ENCODE measurements at regions not wholly inside any gene's neighbourhood (a gene's known extent, or its start where the extent isn't known, plus 50 kb on each side); places are given as distances from the start of the nearest gene placed in this dataset.
A peak's percentile ranks its signal among the peaks of the same experiment; 100 is the strongest.

DNA sequence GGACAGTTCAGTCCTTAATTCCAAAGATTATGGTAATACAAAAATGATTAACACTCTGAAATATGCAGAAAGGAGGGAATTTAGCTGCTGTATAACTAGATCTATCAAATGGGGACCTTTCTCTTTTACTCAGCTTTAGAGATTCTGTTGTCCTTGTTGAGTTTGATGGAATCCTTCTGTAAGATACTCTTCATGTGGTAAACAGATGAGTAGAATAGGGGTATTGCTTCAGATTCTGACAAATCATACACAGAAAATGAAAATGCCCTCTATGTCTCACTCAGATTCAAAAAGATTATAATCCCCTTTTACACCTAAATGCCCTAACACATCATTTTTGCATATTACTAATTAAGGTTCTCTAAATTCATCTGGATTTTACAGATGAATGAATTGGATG is 50.7 kb downstream of the ARHGAP35 start:
- Histone ChIP-seq H3K4me3 (no peak overlapping the region), H3K9me3 (no peaks in the 10 kb centered on the region), H3K4me1 (ENCODE audit: low read depth) (peaks cover 14% of the 10 kb centered on the region), H3K36me3 (ENCODE audit: low read depth) (no peaks in the 10 kb centered on the region)
- ATAC-seq (no peak), DNase-seq (no peak)
- intact Hi-C loops (cut with DNase I, micrococcal nuclease): no loop called here
- TF ChIP-seq CTCF (IDR thresholded peaks at IDR 0.05): no peak

- no peaks in the 10 kb centered on the region for H3K36me3 ChIP-seq (ENCODE audit: low read depth)
- H3K4me1 ChIP-seq (ENCODE audit: low read depth): peaks cover 14% of the 10 kb centered on the region
- H3K4me3 ChIP-seq: no peak overlapping the region
- TF ChIP-seq CTCF (IDR thresholded peaks at IDR 0.05): no peak
- ATAC-seq (no peak), DNase-seq (no peak)
- intact Hi-C loops (cut with DNase I, micrococcal nuclease): no loop called here
- H3K9me3 ChIP-seq: no peaks in the 10 kb centered on the region
Observed at GRCh38 chr19:46913198-46913851, 52.5 kb downstream of the ARHGAP35 start.

GRCh38 chr19:46913852-46914430 is 53.1 kb downstream of the ARHGAP35 start:
- peaks cover 14% of the 10 kb centered on the region for H3K4me1 ChIP-seq (ENCODE audit: low read depth)
- H3K4me3 ChIP-seq: no peak overlapping the region
- DNase-seq (no peak), ATAC-seq (peak; percentile 49)
- no peak for TF ChIP-seq CTCF (IDR thresholded peaks at IDR 0.05)
- intact Hi-C loops (cut with DNase I, micrococcal nuclease): no loop called here
- H3K36me3 ChIP-seq (ENCODE audit: low read depth): no peaks in the 10 kb centered on the region
- H3K9me3 ChIP-seq: no peaks in the 10 kb centered on the region

- DNase-seq (no peak), ATAC-seq (no peak)
- peaks cover 14% of the 10 kb centered on the region for H3K4me1 ChIP-seq (ENCODE audit: low read depth)
Observed at GRCh38 chr19:46915386-46915785, 54.6 kb downstream of the ARHGAP35 start.

DNA sequence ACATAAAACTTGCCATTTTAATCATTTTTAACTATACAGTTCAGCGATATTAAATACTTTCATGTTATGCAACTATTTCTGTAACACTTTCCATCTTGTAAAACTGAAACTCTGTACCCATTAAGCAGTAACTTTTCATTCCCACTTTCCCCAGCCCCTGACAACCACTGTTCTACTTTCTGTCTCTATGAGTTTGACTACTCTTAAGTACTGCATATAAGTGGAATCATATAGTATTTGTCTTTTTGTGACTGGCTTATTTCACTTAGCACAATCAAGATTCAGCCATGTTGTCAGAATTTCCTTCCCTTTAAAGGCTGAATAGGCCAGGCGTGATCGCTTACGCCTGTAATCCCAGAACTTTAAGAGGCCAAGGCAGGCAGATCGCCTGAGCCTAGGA is 56.2 kb downstream of the ARHGAP35 start:
- Histone ChIP-seq H3K4me3 (no peak overlapping the region), H3K36me3 (ENCODE audit: low read depth) (no peaks in the 10 kb centered on the region), H3K9me3 (no peaks in the 10 kb centered on the region), H3K4me1 (ENCODE audit: low read depth) (peaks cover 14% of the 10 kb centered on the region)
- intact Hi-C loops (cut with DNase I, micrococcal nuclease): no loop called here
- no peak for TF ChIP-seq CTCF (IDR thresholded peaks at IDR 0.05)
- DNase-seq (no peak), ATAC-seq (no peak)

More at GRCh38 chr19:46915386-46915785, 54.6 kb downstream of the ARHGAP35 start:
- intact Hi-C loops (cut with DNase I, micrococcal nuclease): no loop called here
- no peaks in the 10 kb centered on the region for H3K36me3 ChIP-seq (ENCODE audit: low read depth)
- H3K9me3 ChIP-seq: no peaks in the 10 kb centered on the region
- no peak overlapping the region for H3K4me3 ChIP-seq
- no peak for TF ChIP-seq CTCF (IDR thresholded peaks at IDR 0.05)

Measured in mucosa of descending colon (tissue), 3 donors.